CD14-positive monocyte (primary cell): ENCODE measurements at regions not wholly inside any gene's neighbourhood (a gene's known extent, or its start where the extent isn't known, plus 50 kb on each side); places are given as distances from the start of the nearest gene placed in this dataset.

ENCODE experiments used
- DNase-seq, 3 donors: peaks; one replicate each; pipeline ENCODE4 v3.0.0-alpha.2; 2011 to 2022
- H2AFZ ChIP-seq: 2 replicates; pipeline ENCODE4 v1.6.0; 2012; ENCODE audit warnings: mild to moderate bottlenecking, low read depth, low read length, inconsistent platforms; ENCODE audit not compliant: insufficient read depth, poor library complexity, severe bottlenecking
- H3K27ac ChIP-seq, 2 donors: 1 replicate in 1 of 2; 2 replicates in 1 of 2; pipeline ENCODE4 v1.5.1; 2012 to 2013; ENCODE audit warnings: low read length in 2 of 2, control low read depth in 1 of 2, inconsistent platforms in 1 of 2, low read depth in 1 of 2, mild to moderate bottlenecking in 1 of 2
- H3K27me3 ChIP-seq, 2 donors: one replicate each; pipeline versions ENCODE4 v1.6.0 to v1.6.1; 2011 to 2013; ENCODE audit warnings: low read length in 2 of 2; ENCODE audit not compliant: control insufficient read depth in 2 of 2, insufficient read depth in 2 of 2
- H3K36me3 ChIP-seq, 2 donors: replicated peaks in 1 of 2; 1 replicate in 1 of 2; 2 replicates in 1 of 2; pipeline versions ENCODE4 v1.5.1 to v1.6.1; 2012 to 2013; ENCODE audit warnings: low read length in 2 of 2, control low read depth in 1 of 2, inconsistent platforms in 1 of 2, mild to moderate bottlenecking in 1 of 2; ENCODE audit not compliant: insufficient read depth in 2 of 2, control insufficient read depth in 1 of 2
- H3K4me1 ChIP-seq, 2 donors: 1 replicate in 1 of 2; 2 replicates in 1 of 2; pipeline versions ENCODE4 v1.5.1 to v1.6.1; 2012 to 2013; ENCODE audit warnings: low read length in 2 of 2, control low read depth in 1 of 2, inconsistent platforms in 1 of 2, mild to moderate bottlenecking in 1 of 2, moderate library complexity in 1 of 2; ENCODE audit not compliant: insufficient read depth in 2 of 2, control insufficient read depth in 1 of 2
- H3K4me2 ChIP-seq: replicated peaks from 2 replicates; pipeline ENCODE3; 2012; ENCODE audit warnings: low read length, moderate library complexity, mild to moderate bottlenecking; ENCODE audit not compliant: poor library complexity, severe bottlenecking; ENCODE audit errors: extremely low read depth
- H3K4me3 ChIP-seq, 3 experiments: fragments of 200-600 bp in 1 of 3; sonication (generic) in 1 of 3; replicated peaks in 1 of 3; 1 replicate in 2 of 3; 2 replicates in 1 of 3; pipeline ENCODE4 v1.5.1; 2011 to 2013; ENCODE audit warnings: low read length in 3 of 3, mild to moderate bottlenecking in 3 of 3, control low read depth in 2 of 3, low read depth in 2 of 3, inconsistent platforms in 1 of 3, moderate library complexity in 1 of 3
- H3K79me2 ChIP-seq: 2 replicates; pipeline ENCODE4 v1.6.0; 2012; ENCODE audit warnings: mild to moderate bottlenecking, control low read depth, inconsistent platforms, low read length, moderate library complexity; ENCODE audit not compliant: insufficient read depth
- H3K9ac ChIP-seq: 2 replicates; pipeline ENCODE4 v1.6.0; 2017; ENCODE audit warnings: low read length, mild to moderate bottlenecking; ENCODE audit not compliant: insufficient read depth, poor library complexity, severe bottlenecking
- H3K9me3 ChIP-seq, 2 donors: replicated peaks in 1 of 2; 1 replicate in 1 of 2; 2 replicates in 1 of 2; pipeline versions ENCODE4 v1.5.1 to v1.6.1; 2012 to 2013; ENCODE audit warnings: low read length in 2 of 2, control low read depth in 1 of 2; ENCODE audit not compliant: control insufficient read depth in 1 of 2, insufficient read depth in 1 of 2
- H4K20me1 ChIP-seq: 2 replicates; pipeline ENCODE4 v1.6.0; 2012; ENCODE audit warnings: mild to moderate bottlenecking, low read length, control low read depth, moderate library complexity; ENCODE audit not compliant: insufficient read depth
- H3K27ac Mint-ChIP-seq, 7 donors: one replicate each; pipeline ENCODE4 v1.8.0; 2020; ENCODE audit warnings: mild to moderate bottlenecking in 7 of 7, mixed read lengths in 7 of 7, moderate library complexity in 6 of 7, inconsistent platforms in 2 of 7
- H3K27me3 Mint-ChIP-seq, 3 donors: one replicate each; pipeline ENCODE4 v1.8.0; 2021 to 2022; ENCODE audit warnings: low read depth in 3 of 3, mild to moderate bottlenecking in 3 of 3, mixed read lengths in 3 of 3, moderate library complexity in 3 of 3, inconsistent platforms in 1 of 3
- H3K36me3 Mint-ChIP-seq, 2 donors: one replicate each; pipeline ENCODE4 v1.8.0; 2020; ENCODE audit warnings: mixed read lengths in 2 of 2, inconsistent platforms in 1 of 2, mild to moderate bottlenecking in 1 of 2
- H3K4me1 Mint-ChIP-seq: one replicate; pipeline ENCODE4 v1.8.0; 2020; ENCODE audit warnings: mild to moderate bottlenecking, mixed read lengths
- H3K4me3 Mint-ChIP-seq, 2 donors: one replicate each; pipeline ENCODE4 v1.8.0; 2020; ENCODE audit warnings: mild to moderate bottlenecking in 2 of 2, mixed read lengths in 2 of 2, moderate library complexity in 1 of 2
- H3K9me3 Mint-ChIP-seq, 7 donors: one replicate each; pipeline ENCODE4 v1.8.0; 2020 to 2022; ENCODE audit warnings: mixed read lengths in 7 of 7, mild to moderate bottlenecking in 6 of 7, moderate library complexity in 6 of 7, inconsistent platforms in 2 of 7
- WGBS: methylation state at CpG from one replicate; pipeline ENCODE4 v1.1.5; 2013; ENCODE audit warnings: missing lambda C conversion rate; ENCODE audit not compliant: insufficient coverage; 5-methylcytosine and 5-hydroxymethylcytosine counted together
- intact Hi-C, 2 donors: fragments of 100-400 bp; cut with micrococcal nuclease; formaldehyde crosslinking; loops; one replicate each; pipeline versions ENCODE4 v1.15.0 to v1.15.1; 2023
- TF ChIP-seq, protein P1 (sequence below): fragments of 200-600 bp; IDR thresholded peaks from one replicate; pipeline ENCODE4 v1.8.0; 2022; ENCODE audit warnings: antibody characterized with exemption, mild to moderate bottlenecking

- Histone ChIP-seq H3K9me3 (no peaks in the 10 kb centered on the region), H3K4me3 (no peak overlapping the region), H3K36me3 (no peaks in the 10 kb centered on the region), H2AFZ (no peak overlapping the region), H3K9ac (no peak overlapping the region), H3K4me1 (no peaks in the 10 kb centered on the region), H4K20me1 (no peaks in the 10 kb centered on the region), H3K27ac (no peak overlapping the region), H3K4me2 (no peak overlapping the region), H3K27me3 (no peaks in the 10 kb centered on the region), H3K79me2 (no peaks in the 10 kb centered on the region)
- intact Hi-C loops, result no loop called here
- Mint-ChIP-seq H3K9me3 (no peaks in the 10 kb centered on the region), H3K4me1 (no peaks in the 10 kb centered on the region), H3K4me3 (no peak overlapping the region), H3K36me3 (no peaks in the 10 kb centered on the region), H3K27ac (no peak overlapping the region), H3K27me3 (peaks cover 2 to 4% (median 2%) of the 10 kb centered on the region in 3 donors)
- WGBS, result 91% methylated on average over 18 of the region's 19 CpGs
- DNase-seq, result no peak
- TF ChIP-seq, protein P1, sequence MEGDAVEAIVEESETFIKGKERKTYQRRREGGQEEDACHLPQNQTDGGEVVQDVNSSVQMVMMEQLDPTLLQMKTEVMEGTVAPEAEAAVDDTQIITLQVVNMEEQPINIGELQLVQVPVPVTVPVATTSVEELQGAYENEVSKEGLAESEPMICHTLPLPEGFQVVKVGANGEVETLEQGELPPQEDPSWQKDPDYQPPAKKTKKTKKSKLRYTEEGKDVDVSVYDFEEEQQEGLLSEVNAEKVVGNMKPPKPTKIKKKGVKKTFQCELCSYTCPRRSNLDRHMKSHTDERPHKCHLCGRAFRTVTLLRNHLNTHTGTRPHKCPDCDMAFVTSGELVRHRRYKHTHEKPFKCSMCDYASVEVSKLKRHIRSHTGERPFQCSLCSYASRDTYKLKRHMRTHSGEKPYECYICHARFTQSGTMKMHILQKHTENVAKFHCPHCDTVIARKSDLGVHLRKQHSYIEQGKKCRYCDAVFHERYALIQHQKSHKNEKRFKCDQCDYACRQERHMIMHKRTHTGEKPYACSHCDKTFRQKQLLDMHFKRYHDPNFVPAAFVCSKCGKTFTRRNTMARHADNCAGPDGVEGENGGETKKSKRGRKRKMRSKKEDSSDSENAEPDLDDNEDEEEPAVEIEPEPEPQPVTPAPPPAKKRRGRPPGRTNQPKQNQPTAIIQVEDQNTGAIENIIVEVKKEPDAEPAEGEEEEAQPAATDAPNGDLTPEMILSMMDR, result no peak
Measured at GRCh38 chr22:48639021-48639795, 1188.5 kb downstream of the BRD1 start.

GRCh38 chr22:48637231-48637630 is 1190.4 kb downstream of the BRD1 start:
- Histone ChIP-seq H3K4me3 (no peak overlapping the region), H3K27me3 (no peaks in the 10 kb centered on the region), H3K9ac (no peak overlapping the region), H3K79me2 (no peaks in the 10 kb centered on the region), H3K27ac (no peak overlapping the region), H3K9me3 (no peaks in the 10 kb centered on the region), H3K36me3 (no peaks in the 10 kb centered on the region), H3K4me2 (no peak overlapping the region), H3K4me1 (no peaks in the 10 kb centered on the region), H4K20me1 (no peaks in the 10 kb centered on the region), H2AFZ (no peak overlapping the region)
- Mint-ChIP-seq H3K36me3 (no peaks in the 10 kb centered on the region), H3K4me1 (no peaks in the 10 kb centered on the region), H3K27ac (no peak overlapping the region), H3K27me3 (peaks cover 2 to 4% (median 3%) of the 10 kb centered on the region in 3 donors), H3K9me3 (no peaks in the 10 kb centered on the region), H3K4me3 (no peak overlapping the region)
- no peak for DNase-seq
- intact Hi-C loops, result no loop called here
- TF ChIP-seq, protein P1, result no peak
- WGBS, result 95% methylated on average over 15 of the region's 16 CpGs
